ENCODE measurements at regions not wholly inside any gene's neighbourhood (a gene's known extent, or its start where the extent isn't known, plus 50 kb on each side); places are given as distances from the start of the nearest gene placed in this dataset.

GRCh38 chr10:33112831-33113455 is 154.9 kb upstream of the ITGB1 start:
- TF ChIP-seq, protein P1, sequence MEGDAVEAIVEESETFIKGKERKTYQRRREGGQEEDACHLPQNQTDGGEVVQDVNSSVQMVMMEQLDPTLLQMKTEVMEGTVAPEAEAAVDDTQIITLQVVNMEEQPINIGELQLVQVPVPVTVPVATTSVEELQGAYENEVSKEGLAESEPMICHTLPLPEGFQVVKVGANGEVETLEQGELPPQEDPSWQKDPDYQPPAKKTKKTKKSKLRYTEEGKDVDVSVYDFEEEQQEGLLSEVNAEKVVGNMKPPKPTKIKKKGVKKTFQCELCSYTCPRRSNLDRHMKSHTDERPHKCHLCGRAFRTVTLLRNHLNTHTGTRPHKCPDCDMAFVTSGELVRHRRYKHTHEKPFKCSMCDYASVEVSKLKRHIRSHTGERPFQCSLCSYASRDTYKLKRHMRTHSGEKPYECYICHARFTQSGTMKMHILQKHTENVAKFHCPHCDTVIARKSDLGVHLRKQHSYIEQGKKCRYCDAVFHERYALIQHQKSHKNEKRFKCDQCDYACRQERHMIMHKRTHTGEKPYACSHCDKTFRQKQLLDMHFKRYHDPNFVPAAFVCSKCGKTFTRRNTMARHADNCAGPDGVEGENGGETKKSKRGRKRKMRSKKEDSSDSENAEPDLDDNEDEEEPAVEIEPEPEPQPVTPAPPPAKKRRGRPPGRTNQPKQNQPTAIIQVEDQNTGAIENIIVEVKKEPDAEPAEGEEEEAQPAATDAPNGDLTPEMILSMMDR (IDR thresholded peaks at IDR 0.05), result no peak
- TF ChIP-seq POLR2AphosphoS5 (IDR thresholded peaks at IDR 0.05; ENCODE audit: insufficient read depth in 1 of 2, low read depth in 1 of 2), result no peak

All from vagina (tissue), 2 donors.